ENCODE measurements at regions not wholly inside any gene's neighbourhood (a gene's known extent, or its start where the extent isn't known, plus 50 kb on each side); places are given as distances from the start of the nearest gene placed in this dataset.

DNA sequence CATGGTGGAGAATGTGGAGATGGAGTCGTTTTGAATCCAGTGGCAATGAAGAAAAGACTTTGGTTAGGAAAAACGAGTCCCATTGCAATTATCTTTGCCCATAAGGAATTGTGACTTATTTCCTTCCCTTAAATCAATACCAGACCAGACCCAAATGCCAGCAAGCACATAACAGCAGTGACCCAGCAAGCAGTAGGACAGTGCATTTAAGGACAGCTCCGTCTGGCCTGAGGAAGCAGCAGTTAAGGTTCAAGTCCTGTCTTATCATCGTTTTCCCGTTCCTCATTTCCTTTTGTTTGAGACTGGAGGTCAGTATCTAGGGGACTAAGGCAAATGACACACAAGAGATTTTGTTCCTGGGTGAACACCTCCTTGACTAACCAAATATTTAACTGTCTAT lies 74.6 kb upstream of the FAM20A start:
- TF ChIP-seq POLR2A (IDR thresholded peaks at IDR 0.05): no peak
- TF ChIP-seq, protein P1, sequence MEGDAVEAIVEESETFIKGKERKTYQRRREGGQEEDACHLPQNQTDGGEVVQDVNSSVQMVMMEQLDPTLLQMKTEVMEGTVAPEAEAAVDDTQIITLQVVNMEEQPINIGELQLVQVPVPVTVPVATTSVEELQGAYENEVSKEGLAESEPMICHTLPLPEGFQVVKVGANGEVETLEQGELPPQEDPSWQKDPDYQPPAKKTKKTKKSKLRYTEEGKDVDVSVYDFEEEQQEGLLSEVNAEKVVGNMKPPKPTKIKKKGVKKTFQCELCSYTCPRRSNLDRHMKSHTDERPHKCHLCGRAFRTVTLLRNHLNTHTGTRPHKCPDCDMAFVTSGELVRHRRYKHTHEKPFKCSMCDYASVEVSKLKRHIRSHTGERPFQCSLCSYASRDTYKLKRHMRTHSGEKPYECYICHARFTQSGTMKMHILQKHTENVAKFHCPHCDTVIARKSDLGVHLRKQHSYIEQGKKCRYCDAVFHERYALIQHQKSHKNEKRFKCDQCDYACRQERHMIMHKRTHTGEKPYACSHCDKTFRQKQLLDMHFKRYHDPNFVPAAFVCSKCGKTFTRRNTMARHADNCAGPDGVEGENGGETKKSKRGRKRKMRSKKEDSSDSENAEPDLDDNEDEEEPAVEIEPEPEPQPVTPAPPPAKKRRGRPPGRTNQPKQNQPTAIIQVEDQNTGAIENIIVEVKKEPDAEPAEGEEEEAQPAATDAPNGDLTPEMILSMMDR (IDR thresholded peaks at IDR 0.05): no peak
- no peak for TF ChIP-seq POLR2AphosphoS5 (IDR thresholded peaks at IDR 0.05)

Measured in transverse colon (tissue), 4 donors.